ENCODE measurements at regions not wholly inside any gene's neighbourhood (a gene's known extent, or its start where the extent isn't known, plus 50 kb on each side); places are given as distances from the start of the nearest gene placed in this dataset.

- TF ChIP-seq POLR2A (IDR thresholded peaks at IDR 0.05): no peak
- TF ChIP-seq CTCF (IDR thresholded peaks at IDR 0.05): no peak
- H3K27me3 ChIP-seq: no peaks in the 10 kb centered on the region
- H3K36me3 ChIP-seq: no peaks in the 10 kb centered on the region
- no peaks in the 10 kb centered on the region for H3K9me3 ChIP-seq
- H3K27ac ChIP-seq: no peak overlapping the region
- ATAC-seq (no peak), DNase-seq (no peak)
- H3K4me1 ChIP-seq: no peaks in the 10 kb centered on the region
- no peak overlapping the region for H3K4me3 ChIP-seq
- WGBS (ENCODE audit: insufficient coverage, low coverage, low lambda C conversion rate, missing lambda C conversion rate): 68% methylated on average over 6 of the region's 8 CpGs
- intact Hi-C loops (cut with DNase I): no loop called here
Observed at GRCh38 chr11:134844838-134845237, 432.8 kb upstream of the B3GAT1 start.

DNA sequence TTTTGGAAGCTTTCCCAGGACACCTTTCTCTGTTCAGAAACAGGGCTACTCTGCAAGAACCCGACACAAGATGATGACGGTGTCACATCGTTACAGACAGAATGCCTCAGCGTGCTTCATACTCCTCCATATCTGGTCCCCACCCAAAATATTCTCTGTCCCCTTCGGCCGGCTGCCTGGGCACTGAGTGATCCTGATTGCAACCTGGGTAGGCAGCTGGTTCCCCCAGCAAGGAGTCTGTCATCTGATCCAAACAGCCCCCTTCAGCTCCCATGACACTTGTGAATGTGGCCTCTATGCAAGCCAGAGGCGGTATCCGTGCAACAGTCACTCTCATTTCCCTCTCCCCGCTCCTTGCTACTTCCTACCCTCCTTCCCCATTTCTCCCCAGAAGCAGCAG lies 431.7 kb upstream of the B3GAT1 start:
- no peak for DNase-seq
- Histone ChIP-seq H3K4me1 (no peaks in the 10 kb centered on the region), H3K27me3 (no peaks in the 10 kb centered on the region), H3K4me3 (no peak overlapping the region), H3K36me3 (no peaks in the 10 kb centered on the region), H3K9me3 (no peaks in the 10 kb centered on the region), H3K27ac (no peak overlapping the region)
- TF ChIP-seq POLR2A (IDR thresholded peaks at IDR 0.05) (no peak), CTCF (IDR thresholded peaks at IDR 0.05) (no peak)
- WGBS (ENCODE audit: insufficient coverage, low coverage, low lambda C conversion rate, missing lambda C conversion rate): 62% methylated on average over 5 of the region's 9 CpGs
- no peak for ATAC-seq
- intact Hi-C loops (cut with DNase I): no loop called here

GRCh38 chr11:134843020-134843419 lies 431.0 kb upstream of the B3GAT1 start:
- Histone ChIP-seq H3K4me1 (no peaks in the 10 kb centered on the region), H3K36me3 (no peaks in the 10 kb centered on the region), H3K4me3 (no peak overlapping the region), H3K27ac (no peak overlapping the region), H3K9me3 (no peaks in the 10 kb centered on the region), H3K27me3 (no peaks in the 10 kb centered on the region)
- ATAC-seq (no peak), DNase-seq (no peak)
- intact Hi-C loops (cut with DNase I): no loop called here
- 73% methylated on average over 3 of the region's 8 CpGs for WGBS (ENCODE audit: insufficient coverage, low coverage, low lambda C conversion rate, missing lambda C conversion rate)
- no peak for TF ChIP-seq CTCF (IDR thresholded peaks at IDR 0.05)
- no peak for TF ChIP-seq POLR2A (IDR thresholded peaks at IDR 0.05)

DNA sequence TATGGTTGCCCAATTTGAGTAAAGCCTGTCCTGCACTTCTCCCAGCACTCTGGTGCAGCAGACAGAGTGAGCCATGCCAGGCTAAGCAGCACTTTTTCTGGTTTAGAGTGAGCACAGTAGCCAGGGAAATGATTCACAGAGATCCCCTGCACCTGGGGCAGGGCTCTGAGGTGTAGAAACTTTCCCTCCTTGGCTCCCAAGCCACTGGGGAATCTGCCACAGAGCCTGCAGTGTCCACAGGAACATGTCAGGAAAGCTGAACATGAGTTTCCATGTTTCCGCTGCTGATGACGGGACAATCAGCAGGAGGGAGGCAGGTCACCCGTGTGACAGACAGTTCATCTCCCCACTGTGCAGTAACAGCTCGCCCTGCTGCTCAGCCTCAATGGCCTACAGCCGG lies 429.9 kb upstream of the B3GAT1 start:
- intact Hi-C loops (cut with DNase I): no loop called here
- TF ChIP-seq CTCF (IDR thresholded peaks at IDR 0.05) (no peak), POLR2A (IDR thresholded peaks at IDR 0.05) (no peak)
- DNase-seq (no peak), ATAC-seq (no peak)
- Histone ChIP-seq H3K27me3 (no peaks in the 10 kb centered on the region), H3K4me1 (no peaks in the 10 kb centered on the region), H3K27ac (no peak overlapping the region), H3K4me3 (no peak overlapping the region), H3K9me3 (no peaks in the 10 kb centered on the region), H3K36me3 (no peaks in the 10 kb centered on the region)
- no CpG with 5 or more reads among the region's 5 CpGs for WGBS (ENCODE audit: insufficient coverage, low coverage, low lambda C conversion rate, missing lambda C conversion rate)

DNA sequence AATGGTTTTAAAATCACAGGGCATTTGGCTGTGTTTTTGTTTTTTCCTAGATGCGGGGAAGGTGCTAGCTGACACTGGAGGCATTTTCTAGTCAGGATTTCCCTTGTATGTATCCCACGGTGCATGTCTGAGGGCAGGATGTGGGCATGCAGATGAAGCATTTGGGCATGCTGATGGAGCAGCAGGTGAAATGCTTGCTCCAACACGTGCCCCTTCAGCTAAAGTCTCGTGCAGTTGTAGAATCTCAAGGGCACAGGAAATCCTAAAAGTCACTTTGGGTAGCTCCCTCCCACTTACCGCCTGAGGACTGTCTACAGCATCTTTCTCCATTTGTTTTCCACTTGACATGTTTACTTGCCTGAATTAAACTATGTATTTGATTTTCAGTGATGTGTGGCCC lies 429.4 kb upstream of the B3GAT1 start:
- Histone ChIP-seq H3K9me3 (no peaks in the 10 kb centered on the region), H3K4me1 (no peaks in the 10 kb centered on the region), H3K36me3 (no peaks in the 10 kb centered on the region), H3K27ac (no peak overlapping the region), H3K27me3 (no peaks in the 10 kb centered on the region), H3K4me3 (no peak overlapping the region)
- intact Hi-C loops (cut with DNase I): no loop called here
- ATAC-seq (no peak), DNase-seq (no peak)
- 60% methylated on average over 3 of the region's 5 CpGs for WGBS (ENCODE audit: insufficient coverage, low coverage, low lambda C conversion rate, missing lambda C conversion rate)
- TF ChIP-seq CTCF (IDR thresholded peaks at IDR 0.05): no peak
- TF ChIP-seq POLR2A (IDR thresholded peaks at IDR 0.05): no peak

Measured in right lobe of liver (tissue), 6 donors.